ENCODE measurements at regions not wholly inside any gene's neighbourhood (a gene's known extent, or its start where the extent isn't known, plus 50 kb on each side); places are given as distances from the start of the nearest gene placed in this dataset.

DNA sequence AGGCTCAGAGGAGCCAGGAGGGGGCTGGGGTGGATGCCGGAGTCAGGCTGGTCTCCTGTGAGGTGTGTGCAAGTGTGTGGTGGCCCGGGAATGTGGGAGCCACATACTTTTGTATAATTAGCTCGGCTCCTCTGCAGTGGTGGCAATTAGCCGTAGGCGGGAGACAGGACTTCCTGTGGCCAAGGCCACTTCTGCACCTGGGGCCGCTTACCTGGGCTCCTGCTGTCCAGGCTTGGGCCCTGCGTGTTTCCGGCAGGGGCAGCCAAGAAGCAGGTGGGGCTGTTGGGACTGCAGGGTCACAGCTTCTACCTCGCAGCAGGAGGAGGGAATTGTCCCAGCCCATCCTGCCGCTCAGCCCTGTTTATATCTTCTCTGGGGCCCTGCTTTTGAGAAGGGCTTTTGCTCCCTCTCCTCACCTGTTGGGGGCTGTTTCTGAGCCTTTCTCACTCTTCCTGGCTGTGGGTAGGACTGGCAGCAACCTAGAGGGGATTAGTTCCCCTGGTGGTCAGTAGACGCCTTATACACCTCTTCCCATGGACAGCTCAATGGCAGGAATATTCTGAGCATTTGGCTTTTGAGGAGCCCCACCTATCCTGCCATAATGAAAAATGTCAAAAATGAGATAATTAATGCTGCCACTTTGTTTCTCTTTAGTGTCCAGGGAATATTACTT, 145.4 kb upstream of the PITX1 start:
- no peak for DNase-seq
- H3K79me2 ChIP-seq (ENCODE audit: insufficient read depth, low read length): no peaks in the 10 kb centered on the region
- H3K4me2 ChIP-seq (ENCODE audit: insufficient read depth, low read length): no peak overlapping the region
- no peak for TF ChIP-seq EZH2 (IDR thresholded peaks at IDR 0.05; ENCODE audit: borderline replicate concordance, low read depth, low read length, severe bottlenecking)
- TF ChIP-seq, protein P1, sequence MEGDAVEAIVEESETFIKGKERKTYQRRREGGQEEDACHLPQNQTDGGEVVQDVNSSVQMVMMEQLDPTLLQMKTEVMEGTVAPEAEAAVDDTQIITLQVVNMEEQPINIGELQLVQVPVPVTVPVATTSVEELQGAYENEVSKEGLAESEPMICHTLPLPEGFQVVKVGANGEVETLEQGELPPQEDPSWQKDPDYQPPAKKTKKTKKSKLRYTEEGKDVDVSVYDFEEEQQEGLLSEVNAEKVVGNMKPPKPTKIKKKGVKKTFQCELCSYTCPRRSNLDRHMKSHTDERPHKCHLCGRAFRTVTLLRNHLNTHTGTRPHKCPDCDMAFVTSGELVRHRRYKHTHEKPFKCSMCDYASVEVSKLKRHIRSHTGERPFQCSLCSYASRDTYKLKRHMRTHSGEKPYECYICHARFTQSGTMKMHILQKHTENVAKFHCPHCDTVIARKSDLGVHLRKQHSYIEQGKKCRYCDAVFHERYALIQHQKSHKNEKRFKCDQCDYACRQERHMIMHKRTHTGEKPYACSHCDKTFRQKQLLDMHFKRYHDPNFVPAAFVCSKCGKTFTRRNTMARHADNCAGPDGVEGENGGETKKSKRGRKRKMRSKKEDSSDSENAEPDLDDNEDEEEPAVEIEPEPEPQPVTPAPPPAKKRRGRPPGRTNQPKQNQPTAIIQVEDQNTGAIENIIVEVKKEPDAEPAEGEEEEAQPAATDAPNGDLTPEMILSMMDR (IDR thresholded peaks at IDR 0.05; ENCODE audit: borderline replicate concordance, extremely low read depth, low read length, poor library complexity, severe bottlenecking): no peak
- ATAC-seq (ENCODE audit: insufficient read depth, low read depth): no peak
- no peaks in the 10 kb centered on the region for H3K9me3 ChIP-seq (ENCODE audit: insufficient read depth, low read length, severe bottlenecking)
- H3K27me3 ChIP-seq (ENCODE audit: insufficient read depth, low read length, poor library complexity): peaks cover 2% of the 10 kb centered on the region
- H2AFZ ChIP-seq (ENCODE audit: low read depth, low read length): no peak overlapping the region
- no peak overlapping the region for H3K27ac ChIP-seq (ENCODE audit: low read length)
- no peaks in the 10 kb centered on the region for H3K4me1 ChIP-seq (ENCODE audit: insufficient read depth, low read length)
- H3K4me3 ChIP-seq (ENCODE audit: low read depth in 1 of 2, low read length in 2 of 2): no peak overlapping the region
- H3K36me3 ChIP-seq (ENCODE audit: insufficient read depth, low read length): no peaks in the 10 kb centered on the region
- H4K20me1 ChIP-seq (ENCODE audit: insufficient read depth, low read length): no peaks in the 10 kb centered on the region; the same call in 1 of the 2 replicates
- H3K9ac ChIP-seq (ENCODE audit: low read depth, low read length): no peak overlapping the region

DNA sequence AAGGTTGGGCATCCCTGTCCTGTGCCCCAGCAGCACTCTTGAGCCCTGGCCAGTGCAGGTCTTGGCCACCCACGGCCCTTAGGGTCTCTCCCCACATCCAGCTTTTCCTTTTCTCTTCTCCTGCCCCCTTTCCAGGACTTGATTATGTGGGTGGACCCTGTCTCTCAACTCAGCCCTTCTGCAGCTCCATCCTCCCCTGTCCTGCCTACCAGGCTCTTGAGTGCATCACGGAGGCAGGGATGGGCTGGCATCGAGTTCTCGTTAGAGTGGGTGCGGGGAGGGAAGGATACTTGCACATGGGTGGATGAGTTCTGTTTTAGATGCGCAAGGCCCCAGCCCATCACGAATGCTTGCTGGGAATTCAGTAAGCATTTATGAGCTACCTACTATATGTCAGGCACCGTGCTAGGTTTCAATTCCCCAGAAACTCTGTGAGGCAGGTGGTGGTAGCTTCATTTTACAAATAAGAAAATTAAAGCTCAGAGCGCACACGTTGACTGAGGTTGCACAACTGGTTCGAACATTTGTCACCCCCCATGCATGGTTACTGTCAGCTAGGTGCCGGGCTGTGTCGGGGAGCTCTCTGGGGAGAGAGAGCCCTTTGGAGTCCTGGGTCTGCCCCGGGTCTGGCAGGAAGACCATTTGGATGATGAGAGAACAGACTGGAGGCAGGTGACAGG, 144.6 kb upstream of the PITX1 start:
- no peak overlapping the region for H3K9ac ChIP-seq (ENCODE audit: low read depth, low read length)
- H3K27ac ChIP-seq (ENCODE audit: low read length): no peak overlapping the region
- DNase-seq (no peak), ATAC-seq (ENCODE audit: insufficient read depth, low read depth) (no peak)
- no peaks in the 10 kb centered on the region for H3K36me3 ChIP-seq (ENCODE audit: insufficient read depth, low read length)
- H2AFZ ChIP-seq (ENCODE audit: low read depth, low read length): no peak overlapping the region
- no peaks in the 10 kb centered on the region for H3K79me2 ChIP-seq (ENCODE audit: insufficient read depth, low read length)
- no peaks in the 10 kb centered on the region for H3K9me3 ChIP-seq (ENCODE audit: insufficient read depth, low read length, severe bottlenecking)
- no peak overlapping the region for H3K4me2 ChIP-seq (ENCODE audit: insufficient read depth, low read length)
- no peak overlapping the region for H3K4me3 ChIP-seq (ENCODE audit: low read depth in 1 of 2, low read length in 2 of 2)
- TF ChIP-seq, protein P1 (IDR thresholded peaks at IDR 0.05; ENCODE audit: borderline replicate concordance, extremely low read depth, low read length, poor library complexity, severe bottlenecking): no peak
- no peak for TF ChIP-seq EZH2 (IDR thresholded peaks at IDR 0.05; ENCODE audit: borderline replicate concordance, low read depth, low read length, severe bottlenecking)
- no peaks in the 10 kb centered on the region; the same call in 1 of the 2 replicates for H4K20me1 ChIP-seq (ENCODE audit: insufficient read depth, low read length)
- H3K27me3 ChIP-seq (ENCODE audit: insufficient read depth, low read length, poor library complexity): peaks cover 1% of the 10 kb centered on the region
- H3K4me1 ChIP-seq (ENCODE audit: insufficient read depth, low read length): no peaks in the 10 kb centered on the region

DNA sequence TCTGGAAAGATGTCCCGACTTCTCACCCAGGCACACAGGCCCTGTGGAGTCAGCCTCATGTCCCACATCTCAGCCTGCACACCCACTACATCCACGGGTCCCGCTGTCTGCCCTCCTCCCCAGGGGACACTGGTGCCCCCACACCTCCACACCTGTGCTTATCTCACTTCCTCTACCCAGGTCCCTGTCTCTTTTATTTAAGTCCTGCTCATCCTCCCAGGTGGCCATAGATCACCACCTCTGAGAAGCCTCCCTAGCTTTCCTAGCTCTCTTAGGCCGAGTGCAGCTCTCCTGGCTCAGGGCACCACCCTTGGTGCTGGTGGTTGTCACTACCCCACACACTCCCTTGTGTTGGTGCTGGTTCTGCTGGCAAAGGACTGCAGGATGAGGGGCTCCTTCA, 143.6 kb upstream of the PITX1 start:
- no peak overlapping the region for H2AFZ ChIP-seq (ENCODE audit: low read depth, low read length)
- no peaks in the 10 kb centered on the region for H3K4me1 ChIP-seq (ENCODE audit: insufficient read depth, low read length)
- no peaks in the 10 kb centered on the region for H3K36me3 ChIP-seq (ENCODE audit: insufficient read depth, low read length)
- H3K9ac ChIP-seq (ENCODE audit: low read depth, low read length): no peak overlapping the region
- no peak overlapping the region for H3K4me3 ChIP-seq (ENCODE audit: low read depth in 1 of 2, low read length in 2 of 2)
- H3K9me3 ChIP-seq (ENCODE audit: insufficient read depth, low read length, severe bottlenecking): no peaks in the 10 kb centered on the region
- DNase-seq (no peak), ATAC-seq (ENCODE audit: insufficient read depth, low read depth) (no peak)
- H3K79me2 ChIP-seq (ENCODE audit: insufficient read depth, low read length): no peaks in the 10 kb centered on the region
- TF ChIP-seq, protein P1 (IDR thresholded peaks at IDR 0.05; ENCODE audit: borderline replicate concordance, extremely low read depth, low read length, poor library complexity, severe bottlenecking): no peak
- TF ChIP-seq EZH2 (IDR thresholded peaks at IDR 0.05; ENCODE audit: borderline replicate concordance, low read depth, low read length, severe bottlenecking): no peak
- H3K27me3 ChIP-seq (ENCODE audit: insufficient read depth, low read length, poor library complexity): peaks cover 4% of the 10 kb centered on the region
- no peaks in the 10 kb centered on the region; the same call in 1 of the 2 replicates for H4K20me1 ChIP-seq (ENCODE audit: insufficient read depth, low read length)
- no peak overlapping the region for H3K4me2 ChIP-seq (ENCODE audit: insufficient read depth, low read length)
- H3K27ac ChIP-seq (ENCODE audit: low read length): no peak overlapping the region
